Type B pancreatic cell (in vitro differentiated cells): ENCODE measurements at regions not wholly inside any gene's neighbourhood (a gene's known extent, or its start where the extent isn't known, plus 50 kb on each side); places are given as distances from the start of the nearest gene placed in this dataset.

ENCODE experiments used
- DNase-seq: peaks from one replicate; pipeline ENCODE4 v3.0.0; 2021; ENCODE audit warnings: mixed read lengths; ENCODE audit not compliant: unreplicated experiment; ENCODE audit errors: extremely low spot score
- H3K27ac Mint-ChIP-seq: 2 replicates; pipeline ENCODE4 v1.8.0; 2021; ENCODE audit warnings: mild to moderate bottlenecking, mixed read lengths
- H3K27me3 Mint-ChIP-seq: 2 replicates; pipeline ENCODE4 v1.8.0; 2021; ENCODE audit warnings: mixed read lengths
- H3K36me3 Mint-ChIP-seq: 2 replicates; pipeline ENCODE4 v1.8.0; 2021; ENCODE audit warnings: mixed read lengths
- H3K4me1 Mint-ChIP-seq: one replicate; pipeline ENCODE4 v1.8.0; 2021; ENCODE audit warnings: mixed read lengths; ENCODE audit not compliant: unreplicated experiment
- H3K4me3 Mint-ChIP-seq: 2 replicates; pipeline ENCODE4 v1.8.0; 2021; ENCODE audit warnings: mild to moderate bottlenecking, mixed read lengths
- H3K9me3 Mint-ChIP-seq: 2 replicates; pipeline ENCODE4 v1.8.0; 2021; ENCODE audit warnings: mixed read lengths
- TF ChIP-seq, protein P1 (sequence below): fragments of 200-600 bp; sonication (generic); conservative IDR thresholded peaks from 2 replicates; pipeline ENCODE4 v1.5.0; 2021; ENCODE audit warnings: antibody characterized with exemption, mild to moderate bottlenecking

- DNase-seq = no peak
- TF ChIP-seq, protein P1, sequence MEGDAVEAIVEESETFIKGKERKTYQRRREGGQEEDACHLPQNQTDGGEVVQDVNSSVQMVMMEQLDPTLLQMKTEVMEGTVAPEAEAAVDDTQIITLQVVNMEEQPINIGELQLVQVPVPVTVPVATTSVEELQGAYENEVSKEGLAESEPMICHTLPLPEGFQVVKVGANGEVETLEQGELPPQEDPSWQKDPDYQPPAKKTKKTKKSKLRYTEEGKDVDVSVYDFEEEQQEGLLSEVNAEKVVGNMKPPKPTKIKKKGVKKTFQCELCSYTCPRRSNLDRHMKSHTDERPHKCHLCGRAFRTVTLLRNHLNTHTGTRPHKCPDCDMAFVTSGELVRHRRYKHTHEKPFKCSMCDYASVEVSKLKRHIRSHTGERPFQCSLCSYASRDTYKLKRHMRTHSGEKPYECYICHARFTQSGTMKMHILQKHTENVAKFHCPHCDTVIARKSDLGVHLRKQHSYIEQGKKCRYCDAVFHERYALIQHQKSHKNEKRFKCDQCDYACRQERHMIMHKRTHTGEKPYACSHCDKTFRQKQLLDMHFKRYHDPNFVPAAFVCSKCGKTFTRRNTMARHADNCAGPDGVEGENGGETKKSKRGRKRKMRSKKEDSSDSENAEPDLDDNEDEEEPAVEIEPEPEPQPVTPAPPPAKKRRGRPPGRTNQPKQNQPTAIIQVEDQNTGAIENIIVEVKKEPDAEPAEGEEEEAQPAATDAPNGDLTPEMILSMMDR = no peak
- Mint-ChIP-seq H3K9me3 (no peaks in the 10 kb centered on the region), H3K4me1 (no peaks in the 10 kb centered on the region), H3K36me3 (no peaks in the 10 kb centered on the region), H3K27me3 (peaks cover 50% of the 10 kb centered on the region), H3K4me3 (no peak overlapping the region), H3K27ac (no peak overlapping the region)
Observed at GRCh38 chr2:222080141-222080540, 218.7 kb downstream of the PAX3 start.

- H3K27me3 Mint-ChIP-seq = peaks cover 55% of the 10 kb centered on the region
- DNase-seq = no peak
- TF ChIP-seq, protein P1 = peak; percentile 49
- H3K9me3 Mint-ChIP-seq = no peaks in the 10 kb centered on the region
- H3K27ac Mint-ChIP-seq = no peak overlapping the region
- H3K4me3 Mint-ChIP-seq = no peak overlapping the region
- no peaks in the 10 kb centered on the region for H3K36me3 Mint-ChIP-seq
- H3K4me1 Mint-ChIP-seq = no peaks in the 10 kb centered on the region
Observed at GRCh38 chr2:222076973-222077690, 221.7 kb downstream of the PAX3 start.

DNA sequence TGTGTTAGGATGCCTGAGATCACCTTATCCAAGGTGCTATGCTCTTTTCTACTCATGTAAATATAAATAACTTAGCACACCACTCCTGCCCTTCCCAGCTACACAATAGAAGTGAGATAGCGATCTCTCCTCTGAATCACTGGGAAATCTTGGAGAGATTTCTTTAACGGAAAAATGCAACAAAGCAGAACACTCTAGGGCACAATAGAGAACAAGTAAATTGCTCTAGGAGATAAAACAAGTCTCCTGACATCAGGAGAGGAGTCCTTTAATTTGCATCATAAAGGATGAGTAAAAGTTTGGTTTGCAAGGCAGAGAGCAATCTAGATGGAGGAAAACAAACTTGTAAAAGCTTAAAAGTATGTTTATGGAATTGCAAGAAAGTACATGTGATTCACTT is 224.1 kb downstream of the PAX3 start:
- peaks cover 35% of the 10 kb centered on the region for H3K27me3 Mint-ChIP-seq
- no peak overlapping the region for H3K27ac Mint-ChIP-seq
- no peaks in the 10 kb centered on the region for H3K9me3 Mint-ChIP-seq
- DNase-seq = no peak
- no peaks in the 10 kb centered on the region for H3K36me3 Mint-ChIP-seq
- no peaks in the 10 kb centered on the region for H3K4me1 Mint-ChIP-seq
- TF ChIP-seq, protein P1 = no peak
- H3K4me3 Mint-ChIP-seq = no peak overlapping the region

DNA sequence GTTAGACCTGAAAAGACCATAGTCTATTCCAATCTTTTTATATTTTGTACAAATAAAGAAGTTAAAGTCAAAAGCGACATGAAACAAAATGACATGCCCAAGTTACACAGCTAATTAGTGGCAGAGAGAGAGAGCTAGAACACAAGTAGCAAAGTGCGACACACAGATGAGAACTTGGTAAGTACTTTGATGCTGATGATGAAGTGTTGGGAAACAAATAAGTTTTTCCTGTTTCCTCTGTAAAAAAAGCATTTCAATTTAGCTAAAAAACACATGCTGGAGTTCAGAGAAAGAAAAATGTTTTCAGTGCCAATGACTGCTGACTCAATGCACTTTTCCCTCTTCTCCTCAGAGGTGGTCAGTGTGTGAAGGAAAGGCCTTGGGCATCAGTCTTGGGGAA is 226.9 kb downstream of the PAX3 start:
- Mint-ChIP-seq H3K27me3 (peaks cover 39% of the 10 kb centered on the region), H3K9me3 (peaks cover 9% of the 10 kb centered on the region), H3K4me1 (no peaks in the 10 kb centered on the region), H3K4me3 (no peak overlapping the region), H3K36me3 (no peaks in the 10 kb centered on the region), H3K27ac (no peak overlapping the region)
- DNase-seq = no peak
- TF ChIP-seq, protein P1 = no peak

- Mint-ChIP-seq H3K9me3 (peaks cover 9% of the 10 kb centered on the region), H3K36me3 (no peaks in the 10 kb centered on the region), H3K27me3 (peaks cover 75% of the 10 kb centered on the region), H3K4me3 (no peak overlapping the region), H3K4me1 (peaks cover 12% of the 10 kb centered on the region), H3K27ac (no peak overlapping the region)
- no peak for DNase-seq
- TF ChIP-seq, protein P1 = no peak
Observed at GRCh38 chr2:222064286-222064685, 234.5 kb downstream of the PAX3 start.
